ENCODE measurements at regions not wholly inside any gene's neighbourhood (a gene's known extent, or its start where the extent isn't known, plus 50 kb on each side); places are given as distances from the start of the nearest gene placed in this dataset.

- TF ChIP-seq, protein P1, sequence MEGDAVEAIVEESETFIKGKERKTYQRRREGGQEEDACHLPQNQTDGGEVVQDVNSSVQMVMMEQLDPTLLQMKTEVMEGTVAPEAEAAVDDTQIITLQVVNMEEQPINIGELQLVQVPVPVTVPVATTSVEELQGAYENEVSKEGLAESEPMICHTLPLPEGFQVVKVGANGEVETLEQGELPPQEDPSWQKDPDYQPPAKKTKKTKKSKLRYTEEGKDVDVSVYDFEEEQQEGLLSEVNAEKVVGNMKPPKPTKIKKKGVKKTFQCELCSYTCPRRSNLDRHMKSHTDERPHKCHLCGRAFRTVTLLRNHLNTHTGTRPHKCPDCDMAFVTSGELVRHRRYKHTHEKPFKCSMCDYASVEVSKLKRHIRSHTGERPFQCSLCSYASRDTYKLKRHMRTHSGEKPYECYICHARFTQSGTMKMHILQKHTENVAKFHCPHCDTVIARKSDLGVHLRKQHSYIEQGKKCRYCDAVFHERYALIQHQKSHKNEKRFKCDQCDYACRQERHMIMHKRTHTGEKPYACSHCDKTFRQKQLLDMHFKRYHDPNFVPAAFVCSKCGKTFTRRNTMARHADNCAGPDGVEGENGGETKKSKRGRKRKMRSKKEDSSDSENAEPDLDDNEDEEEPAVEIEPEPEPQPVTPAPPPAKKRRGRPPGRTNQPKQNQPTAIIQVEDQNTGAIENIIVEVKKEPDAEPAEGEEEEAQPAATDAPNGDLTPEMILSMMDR (IDR thresholded peaks at IDR 0.05) = no peak
- TF ChIP-seq EP300 (IDR thresholded peaks at IDR 0.05) = no peak
These were observed 91.8 kb upstream of the THUMPD2 start for GRCh38 chr2:39870871-39871270.

Data from esophagus muscularis mucosa (tissue), 3 donors.